ENCODE measurements at regions not wholly inside any gene's neighbourhood (a gene's known extent, or its start where the extent isn't known, plus 50 kb on each side); places are given as distances from the start of the nearest gene placed in this dataset. TPM values are rescaled to one million over a fixed set of nuclear protein-coding genes. Genes with fewer than 3 reads are reported as not detected.

GRCh38 chr20:6185268-6185667 lies 62.4 kb upstream of the FERMT1 start:
- no peaks in the 10 kb centered on the region for H3K4me1 ChIP-seq (ENCODE audit: control insufficient read depth in 3 of 3, insufficient read depth in 3 of 3, low read length in 3 of 3)
- peaks cover 0 to 3% (median 0%) of the 10 kb centered on the region in 3 donors for H3K9me3 ChIP-seq (ENCODE audit: control insufficient read depth in 3 of 3, low read length in 3 of 3)
- peaks cover 0 to 3% (median 0%) of the 10 kb centered on the region in 3 donors for H3K27me3 ChIP-seq (ENCODE audit: control insufficient read depth in 3 of 3, insufficient read depth in 3 of 3, low read length in 3 of 3)
- H3K27ac ChIP-seq (ENCODE audit: low read depth, low read length), result no peak overlapping the region
- no peaks in the 10 kb centered on the region for H3K36me3 ChIP-seq (ENCODE audit: control insufficient read depth in 3 of 3, insufficient read depth in 3 of 3, low read length in 3 of 3)
- H3K9ac ChIP-seq (ENCODE audit: low read depth in 1 of 3, low read length in 3 of 3), result no peak overlapping the region
- no peak overlapping the region for H3K4me3 ChIP-seq (ENCODE audit: low read length in 3 of 3)

GRCh38 chr20:6184086-6184485 lies 61.3 kb upstream of the FERMT1 start:
- Histone ChIP-seq H3K27me3 (ENCODE audit: control insufficient read depth in 3 of 3, insufficient read depth in 3 of 3, low read length in 3 of 3) (peaks cover 0 to 3% (median 0%) of the 10 kb centered on the region in 3 donors), H3K9ac (ENCODE audit: low read depth in 1 of 3, low read length in 3 of 3) (no peak overlapping the region), H3K4me3 (ENCODE audit: low read length in 3 of 3) (no peak overlapping the region), H3K4me1 (ENCODE audit: control insufficient read depth in 3 of 3, insufficient read depth in 3 of 3, low read length in 3 of 3) (no peaks in the 10 kb centered on the region), H3K9me3 (ENCODE audit: control insufficient read depth in 3 of 3, low read length in 3 of 3) (peaks cover 0 to 3% (median 0%) of the 10 kb centered on the region in 3 donors), H3K36me3 (ENCODE audit: control insufficient read depth in 3 of 3, insufficient read depth in 3 of 3, low read length in 3 of 3) (no peaks in the 10 kb centered on the region), H3K27ac (ENCODE audit: low read depth, low read length) (no peak overlapping the region)

GRCh38 chr20:6180531-6180930 lies 57.7 kb upstream of the FERMT1 start:
- peaks cover 0 to 3% (median 0%) of the 10 kb centered on the region in 3 donors for H3K9me3 ChIP-seq (ENCODE audit: control insufficient read depth in 3 of 3, low read length in 3 of 3)
- H3K9ac ChIP-seq (ENCODE audit: low read depth in 1 of 3, low read length in 3 of 3), result no peak overlapping the region
- no peak overlapping the region for H3K4me3 ChIP-seq (ENCODE audit: low read length in 3 of 3)
- H3K4me1 ChIP-seq (ENCODE audit: control insufficient read depth in 3 of 3, insufficient read depth in 3 of 3, low read length in 3 of 3), result no peaks in the 10 kb centered on the region
- no peak overlapping the region for H3K27ac ChIP-seq (ENCODE audit: low read depth, low read length)
- peaks cover 0 to 3% (median 0%) of the 10 kb centered on the region in 3 donors for H3K27me3 ChIP-seq (ENCODE audit: control insufficient read depth in 3 of 3, insufficient read depth in 3 of 3, low read length in 3 of 3)
- no peaks in the 10 kb centered on the region for H3K36me3 ChIP-seq (ENCODE audit: control insufficient read depth in 3 of 3, insufficient read depth in 3 of 3, low read length in 3 of 3)

- Histone ChIP-seq H3K36me3 (ENCODE audit: control insufficient read depth in 3 of 3, insufficient read depth in 3 of 3, low read length in 3 of 3) (no peaks in the 10 kb centered on the region), H3K27ac (ENCODE audit: low read depth, low read length) (no peak overlapping the region), H3K27me3 (ENCODE audit: control insufficient read depth in 3 of 3, insufficient read depth in 3 of 3, low read length in 3 of 3) (no peaks in the 10 kb centered on the region), H3K9me3 (ENCODE audit: control insufficient read depth in 3 of 3, low read length in 3 of 3) (peaks cover 0 to 3% (median 0%) of the 10 kb centered on the region in 3 donors), H3K4me3 (ENCODE audit: low read length in 3 of 3) (no peak overlapping the region), H3K4me1 (ENCODE audit: control insufficient read depth in 3 of 3, insufficient read depth in 3 of 3, low read length in 3 of 3) (no peaks in the 10 kb centered on the region), H3K9ac (ENCODE audit: low read depth in 1 of 3, low read length in 3 of 3) (no peak overlapping the region)
Measured at GRCh38 chr20:6178537-6178936, 55.7 kb upstream of the FERMT1 start.

GRCh38 chr20:6173481-6173880 lies 50.7 kb upstream of the FERMT1 start:
- H3K27ac ChIP-seq (ENCODE audit: low read depth, low read length), result no peak overlapping the region
- H3K9ac ChIP-seq (ENCODE audit: low read depth in 1 of 3, low read length in 3 of 3), result no peak overlapping the region
- peaks cover 4 to 5% (median 4%) of the 10 kb centered on the region in 3 donors for H3K9me3 ChIP-seq (ENCODE audit: control insufficient read depth in 3 of 3, low read length in 3 of 3)
- no peaks in the 10 kb centered on the region for H3K36me3 ChIP-seq (ENCODE audit: control insufficient read depth in 3 of 3, insufficient read depth in 3 of 3, low read length in 3 of 3)
- H3K4me3 ChIP-seq (ENCODE audit: low read length in 3 of 3), result no peak overlapping the region
- no peaks in the 10 kb centered on the region for H3K4me1 ChIP-seq (ENCODE audit: control insufficient read depth in 3 of 3, insufficient read depth in 3 of 3, low read length in 3 of 3)
- H3K27me3 ChIP-seq (ENCODE audit: control insufficient read depth in 3 of 3, insufficient read depth in 3 of 3, low read length in 3 of 3), result no peaks in the 10 kb centered on the region

Small RNAs in the stretch of these regions (small RNA-seq; reads per million reads assigned to genes)
- not detected for gene AL109618.2
